Kidney (tissue), 13 donors: ENCODE measurements at regions not wholly inside any gene's neighbourhood (a gene's known extent, or its start where the extent isn't known, plus 50 kb on each side); places are given as distances from the start of the nearest gene placed in this dataset.

Source experiments
- DNase-seq, 5 donors: peaks; one replicate each; pipeline ENCODE4 v3.0.0-alpha.2; 2013 to 2020
- FAIRE-seq: peaks from 2 replicates; lab custom pipeline; 2012; peaks lifted over from hg19 to GRCh38; lab: Jason Lieb, UNC
- H3K27ac ChIP-seq, 2 donors: one replicate each; pipeline ENCODE4 v1.7.0; 2013; ENCODE audit warnings: low read depth in 2 of 2, low read length in 2 of 2, inconsistent platforms in 1 of 2
- H3K27me3 ChIP-seq: one replicate; pipeline ENCODE4 v1.7.1; 2013; ENCODE audit warnings: low read length, inconsistent platforms; ENCODE audit not compliant: control insufficient read depth, insufficient read depth
- H3K36me3 ChIP-seq, 3 donors: one replicate each; pipeline versions ENCODE4 v1.7.0 to v1.7.1; 2013; ENCODE audit warnings: low read length in 3 of 3, control low read depth in 1 of 3, inconsistent platforms in 1 of 3; ENCODE audit not compliant: insufficient read depth in 3 of 3, control insufficient read depth in 2 of 3
- H3K4me1 ChIP-seq, 3 donors: one replicate each; pipeline versions ENCODE4 v1.7.0 to v1.7.1; 2013; ENCODE audit warnings: low read length in 3 of 3, inconsistent platforms in 1 of 3, low read depth in 1 of 3; ENCODE audit not compliant: control insufficient read depth in 2 of 3, insufficient read depth in 2 of 3
- H3K4me3 ChIP-seq, 3 donors: one replicate each; pipeline versions ENCODE4 v1.7.0 to v1.8.1; 2013; ENCODE audit warnings: low read length in 3 of 3, control low read depth in 1 of 3, inconsistent platforms in 1 of 3
- H3K9ac ChIP-seq, 3 donors: one replicate each; pipeline versions ENCODE4 v1.7.0 to v1.7.1; 2013; ENCODE audit warnings: low read length in 3 of 3, control low read depth in 1 of 3, inconsistent platforms in 1 of 3
- H3K9me3 ChIP-seq, 3 donors: one replicate each; pipeline versions ENCODE4 v1.7.0 to v1.7.1; 2013; ENCODE audit warnings: low read length in 3 of 3, control low read depth in 1 of 3, inconsistent platforms in 1 of 3; ENCODE audit not compliant: control insufficient read depth in 2 of 3, insufficient read depth in 1 of 3
- intact Hi-C: fragments of 100-400 bp; cut with DNase I; formaldehyde crosslinking; loops from one replicate; pipeline ENCODE4 v1.11.1; 2022
- TF ChIP-seq, protein P1 (sequence below): IDR thresholded peaks from 3 replicates; pipeline ENCODE4 v1.5.1; 2012; ENCODE audit warnings: mild to moderate bottlenecking, moderate library complexity, borderline replicate concordance; ENCODE audit not compliant: insufficient read depth; ENCODE audit errors: extremely low read depth
- donor health status: control.
- donor health status: control.
- donor health status: control.
- donor health status: control.
- donor health status: control.
- donor health status: DM: yes; HTN: yes; CAD: no.
- donor health status: Normal renal cell carcinoma (clear cell type).

DNA sequence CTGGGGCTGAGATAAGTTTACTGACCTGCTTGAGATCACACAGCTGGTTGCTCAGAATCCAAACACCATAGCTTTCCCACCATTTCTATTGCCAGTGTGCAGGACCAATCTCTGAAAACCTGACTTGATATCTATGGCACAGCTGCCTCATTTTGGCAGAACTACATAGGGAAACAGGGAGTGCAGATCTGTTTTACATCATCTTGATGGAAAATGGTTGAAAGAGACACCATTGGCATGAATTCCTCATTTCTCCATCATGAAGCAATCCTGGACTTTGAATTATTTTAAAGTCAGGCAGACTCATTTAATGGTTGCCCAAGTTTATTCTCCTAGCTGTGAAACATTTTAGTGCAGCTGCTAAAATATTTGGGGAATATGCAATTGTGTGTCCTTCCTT lies 1628.2 kb upstream of the SLC10A2 start:
- no peak overlapping the region for H3K4me3 ChIP-seq
- H3K9me3 ChIP-seq = no peaks in the 10 kb centered on the region
- no peak overlapping the region for H3K27ac ChIP-seq
- H3K4me1 ChIP-seq = no peaks in the 10 kb centered on the region
- H3K36me3 ChIP-seq = no peaks in the 10 kb centered on the region
- TF ChIP-seq, protein P1, sequence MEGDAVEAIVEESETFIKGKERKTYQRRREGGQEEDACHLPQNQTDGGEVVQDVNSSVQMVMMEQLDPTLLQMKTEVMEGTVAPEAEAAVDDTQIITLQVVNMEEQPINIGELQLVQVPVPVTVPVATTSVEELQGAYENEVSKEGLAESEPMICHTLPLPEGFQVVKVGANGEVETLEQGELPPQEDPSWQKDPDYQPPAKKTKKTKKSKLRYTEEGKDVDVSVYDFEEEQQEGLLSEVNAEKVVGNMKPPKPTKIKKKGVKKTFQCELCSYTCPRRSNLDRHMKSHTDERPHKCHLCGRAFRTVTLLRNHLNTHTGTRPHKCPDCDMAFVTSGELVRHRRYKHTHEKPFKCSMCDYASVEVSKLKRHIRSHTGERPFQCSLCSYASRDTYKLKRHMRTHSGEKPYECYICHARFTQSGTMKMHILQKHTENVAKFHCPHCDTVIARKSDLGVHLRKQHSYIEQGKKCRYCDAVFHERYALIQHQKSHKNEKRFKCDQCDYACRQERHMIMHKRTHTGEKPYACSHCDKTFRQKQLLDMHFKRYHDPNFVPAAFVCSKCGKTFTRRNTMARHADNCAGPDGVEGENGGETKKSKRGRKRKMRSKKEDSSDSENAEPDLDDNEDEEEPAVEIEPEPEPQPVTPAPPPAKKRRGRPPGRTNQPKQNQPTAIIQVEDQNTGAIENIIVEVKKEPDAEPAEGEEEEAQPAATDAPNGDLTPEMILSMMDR = no peak
- intact Hi-C loops = no loop called here
- DNase-seq (no peak), FAIRE-seq (no peak)
- no peaks in the 10 kb centered on the region for H3K27me3 ChIP-seq
- H3K9ac ChIP-seq = no peak overlapping the region

DNA sequence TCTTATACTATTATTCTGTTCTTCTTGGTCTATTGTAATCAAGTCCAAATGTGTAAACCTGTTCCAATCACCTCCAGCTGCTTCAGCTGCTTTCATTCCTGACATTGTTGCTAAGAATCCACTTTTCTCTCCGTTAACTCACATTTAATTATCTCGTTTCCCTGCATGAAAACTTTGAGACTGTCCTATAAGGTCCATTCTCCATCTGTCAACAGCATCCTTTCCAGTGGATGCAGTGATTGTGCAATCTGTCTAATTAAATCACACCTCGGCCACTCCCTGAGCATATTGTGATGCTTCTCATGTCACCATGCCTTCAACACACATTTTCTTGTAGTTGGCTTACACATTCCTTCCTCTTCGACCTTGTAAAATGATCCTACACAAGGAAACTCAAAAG lies 1626.9 kb upstream of the SLC10A2 start:
- H3K4me3 ChIP-seq = no peak overlapping the region
- intact Hi-C loops = no loop called here
- FAIRE-seq = no peak
- H3K4me1 ChIP-seq = no peaks in the 10 kb centered on the region
- H3K9me3 ChIP-seq = no peaks in the 10 kb centered on the region
- TF ChIP-seq, protein P1 = no peak
- H3K27me3 ChIP-seq = no peaks in the 10 kb centered on the region
- no peak for DNase-seq
- H3K36me3 ChIP-seq = no peaks in the 10 kb centered on the region
- no peak overlapping the region for H3K27ac ChIP-seq
- H3K9ac ChIP-seq = no peak overlapping the region

DNA sequence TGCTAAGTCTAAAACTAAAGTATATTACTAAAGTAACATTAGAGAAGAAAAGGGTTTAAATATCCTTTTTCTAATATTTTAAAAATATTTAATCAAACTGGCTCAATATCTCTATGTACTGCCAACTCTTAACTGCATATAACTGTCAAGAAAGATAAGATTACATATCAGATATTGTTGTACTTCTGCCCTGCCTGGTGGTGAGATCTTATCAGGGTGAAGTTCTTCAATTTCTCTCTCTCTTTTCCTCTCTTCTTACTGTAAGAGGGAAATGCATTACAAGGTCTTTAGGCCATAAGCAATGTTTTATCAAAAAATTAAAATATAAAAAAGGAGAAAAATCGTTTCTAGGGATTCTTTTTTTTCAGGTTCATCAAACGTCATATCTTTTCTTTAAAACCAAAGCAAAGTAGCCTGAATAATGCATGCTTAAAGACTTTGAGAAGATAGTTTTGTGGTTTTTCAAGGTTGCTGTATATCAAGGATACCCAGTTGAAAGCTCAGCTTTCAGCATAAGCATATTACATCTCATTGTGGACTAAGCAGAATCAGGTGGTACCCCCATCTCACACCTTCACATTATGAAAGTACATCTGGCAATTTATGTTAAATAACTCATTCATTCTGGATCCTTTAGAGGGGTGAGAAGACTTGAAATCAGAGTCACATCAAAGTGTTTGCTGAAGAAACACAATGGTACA lies 1625.7 kb upstream of the SLC10A2 start:
- Histone ChIP-seq H3K4me1 (no peaks in the 10 kb centered on the region), H3K9me3 (no peaks in the 10 kb centered on the region), H3K27ac (no peak overlapping the region), H3K27me3 (no peaks in the 10 kb centered on the region), H3K9ac (no peak overlapping the region), H3K36me3 (no peaks in the 10 kb centered on the region), H3K4me3 (no peak overlapping the region)
- intact Hi-C loops = no loop called here
- FAIRE-seq (no peak), DNase-seq (no peak)
- TF ChIP-seq, protein P1 = no peak

DNA sequence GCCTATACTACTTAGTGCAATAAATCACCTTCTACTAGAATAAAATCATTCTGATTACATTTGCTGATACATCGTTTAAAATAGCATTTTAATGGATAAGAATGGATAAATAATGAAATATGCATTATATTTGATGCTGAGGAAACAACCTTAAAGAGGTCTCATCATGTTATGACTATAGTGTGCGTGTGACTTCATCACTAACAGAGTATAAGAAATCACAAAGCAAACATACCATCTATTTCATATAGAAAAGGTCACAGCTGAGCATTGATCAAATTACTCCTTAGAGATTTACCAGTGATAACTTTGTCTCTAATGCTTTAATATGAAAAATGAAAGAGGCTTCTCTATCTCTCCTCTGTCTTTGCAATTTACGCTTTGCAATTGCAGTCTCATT lies 1620.3 kb upstream of the SLC10A2 start:
- intact Hi-C loops = no loop called here

More for the DNA sequence above, 1620.3 kb upstream of the SLC10A2 start:
- FAIRE-seq = no peak
- no peak overlapping the region for H3K9ac ChIP-seq
- H3K4me1 ChIP-seq = no peaks in the 10 kb centered on the region
- no peaks in the 10 kb centered on the region for H3K9me3 ChIP-seq
- TF ChIP-seq, protein P1 = no peak
- no peak overlapping the region for H3K27ac ChIP-seq
- no peaks in the 10 kb centered on the region for H3K27me3 ChIP-seq
- H3K36me3 ChIP-seq = no peaks in the 10 kb centered on the region
- no peak for DNase-seq
- no peak overlapping the region for H3K4me3 ChIP-seq
